ENCODE measurements at regions not wholly inside any gene's neighbourhood (a gene's known extent, or its start where the extent isn't known, plus 50 kb on each side); places are given as distances from the start of the nearest gene placed in this dataset.
"Not testable (repeated sequence)": the region's sequence is repeated elsewhere in the genome, so short reads cannot be mapped to it uniquely, and the experiment has no call there.

GRCh38 chr4:163697121-163697520 lies 202.6 kb downstream of the TMA16 start:
- DNase-seq: no peak

GRCh38 chr4:163700383-163700782 lies 205.9 kb downstream of the TMA16 start:
- not testable (repeated sequence) for DNase-seq

- no peak for DNase-seq
Measured at GRCh38 chr4:163701916-163702315, 207.4 kb downstream of the TMA16 start.

- no peak for DNase-seq
Measured at GRCh38 chr4:163702736-163703135, 208.2 kb downstream of the TMA16 start.

- no peak for DNase-seq
Measured at GRCh38 chr4:163703251-163703650, 208.8 kb downstream of the TMA16 start.

- no peak for DNase-seq
Measured at GRCh38 chr4:163707873-163708272, 213.4 kb downstream of the TMA16 start.

- no peak for DNase-seq
Measured at GRCh38 chr4:163709601-163710000, 215.1 kb downstream of the TMA16 start.

- DNase-seq: no peak
Measured at GRCh38 chr4:163710158-163710557, 215.7 kb downstream of the TMA16 start.

- not testable (repeated sequence) for DNase-seq
Measured at GRCh38 chr4:163724495-163724894, 230.0 kb downstream of the TMA16 start.

GRCh38 chr4:163726641-163727040 lies 232.2 kb downstream of the TMA16 start:
- DNase-seq: no peak

GRCh38 chr4:163731071-163731470 lies 236.6 kb downstream of the TMA16 start:
- no peak for DNase-seq

GRCh38 chr4:163732473-163732872 lies 238.0 kb downstream of the TMA16 start:
- no peak for DNase-seq

- no peak for DNase-seq
Measured at GRCh38 chr4:163736876-163737275, 242.4 kb downstream of the TMA16 start.

GRCh38 chr4:163737846-163738245 lies 243.4 kb downstream of the TMA16 start:
- DNase-seq: not testable (repeated sequence)

GRCh38 chr4:163738521-163738920 lies 244.0 kb downstream of the TMA16 start:
- DNase-seq: no peak

GRCh38 chr4:163744861-163745260 lies 250.4 kb downstream of the TMA16 start:
- DNase-seq: no peak

GRCh38 chr4:163747293-163747692 lies 252.8 kb downstream of the TMA16 start:
- DNase-seq: no peak

- DNase-seq: no peak
Measured at GRCh38 chr4:163747886-163748285, 253.4 kb downstream of the TMA16 start.

GRCh38 chr4:163748449-163748848 lies 254.0 kb downstream of the TMA16 start:
- DNase-seq: peak; percentile 24

- DNase-seq: no peak
Measured at GRCh38 chr4:163755013-163755412, 260.5 kb downstream of the TMA16 start.

- DNase-seq: no peak
Measured at GRCh38 chr4:163757219-163757618, 262.7 kb downstream of the TMA16 start.

- no peak for DNase-seq
Measured at GRCh38 chr4:163758032-163758431, 263.5 kb downstream of the TMA16 start.

- DNase-seq: no peak
Measured at GRCh38 chr4:163762741-163763140, 268.3 kb downstream of the TMA16 start.

- no peak for DNase-seq
Measured at GRCh38 chr4:163764569-163764968, 270.1 kb downstream of the TMA16 start.

GRCh38 chr4:163768014-163768413 lies 273.5 kb downstream of the TMA16 start:
- no peak for DNase-seq

- DNase-seq: no peak
Measured at GRCh38 chr4:163772238-163772637, 277.7 kb downstream of the TMA16 start.
